ENCODE measurements at regions not wholly inside any gene's neighbourhood (a gene's known extent, or its start where the extent isn't known, plus 50 kb on each side); places are given as distances from the start of the nearest gene placed in this dataset.

GRCh38 chr9:18366184-18366583 lies 107.8 kb upstream of the ADAMTSL1 start:
- Mint-ChIP-seq H3K9me3 (no peaks in the 10 kb centered on the region), H3K27me3 (ENCODE audit: low read depth) (no peaks in the 10 kb centered on the region), H3K36me3 (ENCODE audit: insufficient read depth in 1 of 3, low read depth in 3 of 3) (no peaks in the 10 kb centered on the region), H3K4me1 (no peaks in the 10 kb centered on the region), H3K27ac (no peak overlapping the region), H3K4me3 (no peak overlapping the region)
- Histone ChIP-seq H3K23me2 (ENCODE audit: insufficient read length, low read depth, low read length, poor library complexity, severe bottlenecking) (no peaks in the 10 kb centered on the region), H3K4me1 (ENCODE audit: insufficient read depth, low read length) (no peaks in the 10 kb centered on the region; the same call in 1 of the 2 replicates), H4K8ac (replicated peaks; ENCODE audit: insufficient read length, low read depth, low read length) (no peak overlapping the region), H3T11ph (ENCODE audit: low read length) (no peak overlapping the region), H3K23ac (ENCODE audit: insufficient read length, low read depth, low read length) (no peak overlapping the region), H2BK5ac (ENCODE audit: insufficient read length, low read length) (no peak overlapping the region), H2BK120ac (ENCODE audit: low read depth, low read length, poor library complexity, severe bottlenecking) (no peak overlapping the region), H3K18ac (ENCODE audit: insufficient read length, low read depth, low read length) (no peak overlapping the region), H3K4me2 (ENCODE audit: insufficient read depth, insufficient read length, low read length) (no peak overlapping the region), H2AFZ (ENCODE audit: low read length) (no peak overlapping the region), H3K27me3 (ENCODE audit: insufficient read depth, low read length) (no peaks in the 10 kb centered on the region), H2BK20ac (ENCODE audit: low read depth, low read length, poor library complexity, severe bottlenecking) (no peak overlapping the region), H2BK12ac (ENCODE audit: insufficient read length, low read depth, low read length) (no peak overlapping the region), H3K79me2 (ENCODE audit: insufficient read depth, low read length) (no peaks in the 10 kb centered on the region), H3K9ac (ENCODE audit: extremely low read depth, insufficient read length, low read length) (no peak overlapping the region), H3K9me3 (ENCODE audit: control insufficient read depth, low read depth, low read length) (no peaks in the 10 kb centered on the region), H3K4ac (ENCODE audit: low read depth, low read length) (no peak overlapping the region), H4K20me1 (ENCODE audit: control insufficient read depth, insufficient read depth, insufficient read length) (no peaks in the 10 kb centered on the region), H4K91ac (ENCODE audit: insufficient read length, low read depth, low read length) (no peak overlapping the region), H3K14ac (ENCODE audit: insufficient read depth, low read length) (no peak overlapping the region), H2BK15ac (ENCODE audit: low read depth, low read length) (no peak overlapping the region), H4K5ac (ENCODE audit: insufficient read length, low read depth, low read length) (no peak overlapping the region), H3K79me1 (ENCODE audit: insufficient read depth, low read depth, low read length, poor library complexity, severe bottlenecking) (no peaks in the 10 kb centered on the region), H3K56ac (ENCODE audit: insufficient read length, low read depth, low read length) (no peak overlapping the region), H3K27ac (ENCODE audit: insufficient read length, low read depth, low read length) (no peak overlapping the region), H2AK5ac (ENCODE audit: insufficient read length, low read length) (no peak overlapping the region)
- no CpG with 5 or more reads among the region's 3 CpGs for WGBS (ENCODE audit: extremely low coverage, insufficient read length, low lambda C conversion rate)
- TF ChIP-seq, protein P1, sequence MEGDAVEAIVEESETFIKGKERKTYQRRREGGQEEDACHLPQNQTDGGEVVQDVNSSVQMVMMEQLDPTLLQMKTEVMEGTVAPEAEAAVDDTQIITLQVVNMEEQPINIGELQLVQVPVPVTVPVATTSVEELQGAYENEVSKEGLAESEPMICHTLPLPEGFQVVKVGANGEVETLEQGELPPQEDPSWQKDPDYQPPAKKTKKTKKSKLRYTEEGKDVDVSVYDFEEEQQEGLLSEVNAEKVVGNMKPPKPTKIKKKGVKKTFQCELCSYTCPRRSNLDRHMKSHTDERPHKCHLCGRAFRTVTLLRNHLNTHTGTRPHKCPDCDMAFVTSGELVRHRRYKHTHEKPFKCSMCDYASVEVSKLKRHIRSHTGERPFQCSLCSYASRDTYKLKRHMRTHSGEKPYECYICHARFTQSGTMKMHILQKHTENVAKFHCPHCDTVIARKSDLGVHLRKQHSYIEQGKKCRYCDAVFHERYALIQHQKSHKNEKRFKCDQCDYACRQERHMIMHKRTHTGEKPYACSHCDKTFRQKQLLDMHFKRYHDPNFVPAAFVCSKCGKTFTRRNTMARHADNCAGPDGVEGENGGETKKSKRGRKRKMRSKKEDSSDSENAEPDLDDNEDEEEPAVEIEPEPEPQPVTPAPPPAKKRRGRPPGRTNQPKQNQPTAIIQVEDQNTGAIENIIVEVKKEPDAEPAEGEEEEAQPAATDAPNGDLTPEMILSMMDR (conservative IDR thresholded peaks at IDR 0.05) = no peak
- DNase-seq = no peak
